ENCODE measurements at regions not wholly inside any gene's neighbourhood (a gene's known extent, or its start where the extent isn't known, plus 50 kb on each side); places are given as distances from the start of the nearest gene placed in this dataset.
"Not testable (repeated sequence)": the region's sequence is repeated elsewhere in the genome, so short reads cannot be mapped to it uniquely, and the experiment has no call there.

DNA sequence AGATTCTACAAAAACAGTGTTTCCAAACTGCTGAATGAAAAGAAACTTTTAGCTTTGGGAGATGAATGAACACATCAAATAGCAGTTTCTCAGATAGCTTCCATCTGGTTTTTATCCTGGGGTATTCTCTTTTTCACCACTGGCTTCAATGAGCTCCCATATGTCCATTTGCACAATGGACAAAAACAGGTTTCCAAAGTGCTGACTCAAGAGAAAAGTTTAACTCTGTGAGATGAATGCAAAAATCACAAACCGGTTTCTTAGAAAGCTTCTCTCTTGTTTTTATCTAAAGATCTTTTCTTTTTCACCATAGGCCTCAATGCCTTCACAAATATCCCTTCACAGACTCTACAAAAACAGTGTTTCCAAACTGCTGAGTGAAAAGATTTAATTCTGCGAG is 1089.2 kb downstream of the PRIM2 start:
- H3K36me3 ChIP-seq (ENCODE audit: control insufficient read depth in 2 of 4, insufficient read depth in 4 of 4, low read length in 3 of 4); H3K4me3 ChIP-seq (ENCODE audit: extremely low read depth in 1 of 4, insufficient read depth in 2 of 4, low read depth in 3 of 4, low read length in 4 of 4); CTCF ChIA-PET (ENCODE audit: partially characterized antibody); H2BK12ac ChIP-seq (ENCODE audit: low read depth, low read length); H2BK5ac ChIP-seq (ENCODE audit: low read depth, low read length); H3K56ac ChIP-seq (replicated peaks; ENCODE audit: insufficient read length, low read depth, low read length); POLR2A ChIA-PET (ENCODE audit: partially characterized antibody); FAIRE-seq; H3K4ac ChIP-seq (replicated peaks; ENCODE audit: insufficient read length, low read depth, low read length); H3K27me3 ChIP-seq (replicated peaks in 1 of 4; ENCODE audit: control insufficient read depth in 3 of 4, extremely low read depth in 1 of 4, insufficient read depth in 3 of 4, low read length in 3 of 4); H2BK120ac ChIP-seq (replicated peaks; ENCODE audit: low read depth, low read length); H4K5ac ChIP-seq (ENCODE audit: insufficient read length, low read depth, low read length); H3K23ac ChIP-seq (ENCODE audit: insufficient read length); H3K23me2 ChIP-seq (ENCODE audit: low read depth, low read length); H2BK20ac ChIP-seq (ENCODE audit: low read length); H3K18ac ChIP-seq (ENCODE audit: extremely low read depth, low read length); H4K91ac ChIP-seq (replicated peaks; ENCODE audit: insufficient read length, low read length); H2AFZ ChIP-seq (ENCODE audit: low read length); H4K20me1 ChIP-seq (replicated peaks in 1 of 2; ENCODE audit: control insufficient read depth in 1 of 2, insufficient read depth in 2 of 2, low read length in 2 of 2); H3K79me2 ChIP-seq (ENCODE audit: control insufficient read depth in 1 of 2, insufficient read depth in 2 of 2, low read length in 2 of 2); H3K4me1 ChIP-seq (replicated peaks in 1 of 4; ENCODE audit: control insufficient read depth in 3 of 4, insufficient read depth in 4 of 4, low read length in 3 of 4); DNase-seq (ENCODE audit: low read depth in 1 of 2, low spot score in 2 of 2); H3K27ac ChIP-seq (ENCODE audit: low read depth, low read length); H4K8ac ChIP-seq (ENCODE audit: extremely low read depth, insufficient read depth, low read length); H2AK5ac ChIP-seq (ENCODE audit: low read depth, low read length); H3K9ac ChIP-seq (replicated peaks in 1 of 4; ENCODE audit: extremely low read depth in 1 of 4, low read depth in 3 of 4, low read length in 3 of 4); H3K4me2 ChIP-seq (ENCODE audit: insufficient read depth in 1 of 2, low read depth in 2 of 2, low read length in 2 of 2); H3K14ac ChIP-seq (ENCODE audit: insufficient read length); H2BK15ac ChIP-seq (ENCODE audit: low read length); H3K79me1 ChIP-seq (ENCODE audit: low read depth, low read length): not testable (repeated sequence)
- peaks cover 29 to 35% of the 10 kb centered on the region in 2 experiments for H3K9me3 ChIP-seq (ENCODE audit: insufficient read depth in 2 of 2, low read depth in 1 of 2, low read length in 1 of 2)
- WGBS, 2 experiments (ENCODE audit: extremely low coverage in 1 of 2, insufficient coverage in 1 of 2, insufficient read length in 1 of 2, insufficient replicate concordance in 2 of 2, low coverage in 1 of 2, low lambda C conversion rate in 2 of 2, missing lambda C conversion rate in 1 of 2), result 66% methylated on average over 2 of the region's 2 CpGs; no CpG with 5 or more reads in 1 of the 2 experiments
